ENCODE measurements at regions not wholly inside any gene's neighbourhood (a gene's known extent, or its start where the extent isn't known, plus 50 kb on each side); places are given as distances from the start of the nearest gene placed in this dataset.

DNA sequence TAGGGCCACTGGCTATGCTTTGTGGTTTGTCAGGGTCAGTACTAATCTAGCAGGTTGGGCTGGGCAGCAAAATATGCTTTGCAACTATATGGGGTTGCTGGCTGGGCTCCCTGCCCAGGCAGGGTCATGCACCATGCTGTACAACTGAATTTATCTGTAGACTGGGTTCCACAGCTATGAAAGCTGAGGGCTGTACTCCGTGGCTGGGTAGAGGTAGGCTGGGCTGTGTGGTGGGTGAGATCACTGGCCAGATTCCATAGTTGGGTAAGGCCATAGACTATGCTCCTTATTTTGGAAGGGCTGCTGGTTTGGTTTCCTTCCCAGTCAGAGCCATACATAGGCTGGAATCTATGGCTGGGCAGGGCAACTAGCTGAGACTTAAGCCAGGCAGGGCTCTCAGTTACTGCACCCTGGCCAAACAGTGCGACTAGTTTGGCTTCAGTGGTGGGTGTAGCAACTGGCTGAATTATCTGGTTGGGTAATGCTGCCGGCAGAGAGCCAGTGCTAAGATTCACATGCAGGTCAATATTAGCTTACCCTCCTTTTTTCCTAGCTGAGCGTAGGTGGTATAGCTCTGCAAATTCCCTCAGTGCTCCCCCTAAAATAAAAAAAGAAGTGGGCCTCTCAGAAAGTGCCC lies 769.1 kb upstream of the CDH8 start:
- no peak for TF ChIP-seq POLR2AphosphoS5 (IDR thresholded peaks at IDR 0.05)
- TF ChIP-seq, protein P1, sequence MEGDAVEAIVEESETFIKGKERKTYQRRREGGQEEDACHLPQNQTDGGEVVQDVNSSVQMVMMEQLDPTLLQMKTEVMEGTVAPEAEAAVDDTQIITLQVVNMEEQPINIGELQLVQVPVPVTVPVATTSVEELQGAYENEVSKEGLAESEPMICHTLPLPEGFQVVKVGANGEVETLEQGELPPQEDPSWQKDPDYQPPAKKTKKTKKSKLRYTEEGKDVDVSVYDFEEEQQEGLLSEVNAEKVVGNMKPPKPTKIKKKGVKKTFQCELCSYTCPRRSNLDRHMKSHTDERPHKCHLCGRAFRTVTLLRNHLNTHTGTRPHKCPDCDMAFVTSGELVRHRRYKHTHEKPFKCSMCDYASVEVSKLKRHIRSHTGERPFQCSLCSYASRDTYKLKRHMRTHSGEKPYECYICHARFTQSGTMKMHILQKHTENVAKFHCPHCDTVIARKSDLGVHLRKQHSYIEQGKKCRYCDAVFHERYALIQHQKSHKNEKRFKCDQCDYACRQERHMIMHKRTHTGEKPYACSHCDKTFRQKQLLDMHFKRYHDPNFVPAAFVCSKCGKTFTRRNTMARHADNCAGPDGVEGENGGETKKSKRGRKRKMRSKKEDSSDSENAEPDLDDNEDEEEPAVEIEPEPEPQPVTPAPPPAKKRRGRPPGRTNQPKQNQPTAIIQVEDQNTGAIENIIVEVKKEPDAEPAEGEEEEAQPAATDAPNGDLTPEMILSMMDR (IDR thresholded peaks at IDR 0.05): no peak
- TF ChIP-seq POLR2A (IDR thresholded peaks at IDR 0.05): no peak

All from prostate gland (tissue), 2 donors.